ENCODE measurements at regions not wholly inside any gene's neighbourhood (a gene's known extent, or its start where the extent isn't known, plus 50 kb on each side); places are given as distances from the start of the nearest gene placed in this dataset.

DNA sequence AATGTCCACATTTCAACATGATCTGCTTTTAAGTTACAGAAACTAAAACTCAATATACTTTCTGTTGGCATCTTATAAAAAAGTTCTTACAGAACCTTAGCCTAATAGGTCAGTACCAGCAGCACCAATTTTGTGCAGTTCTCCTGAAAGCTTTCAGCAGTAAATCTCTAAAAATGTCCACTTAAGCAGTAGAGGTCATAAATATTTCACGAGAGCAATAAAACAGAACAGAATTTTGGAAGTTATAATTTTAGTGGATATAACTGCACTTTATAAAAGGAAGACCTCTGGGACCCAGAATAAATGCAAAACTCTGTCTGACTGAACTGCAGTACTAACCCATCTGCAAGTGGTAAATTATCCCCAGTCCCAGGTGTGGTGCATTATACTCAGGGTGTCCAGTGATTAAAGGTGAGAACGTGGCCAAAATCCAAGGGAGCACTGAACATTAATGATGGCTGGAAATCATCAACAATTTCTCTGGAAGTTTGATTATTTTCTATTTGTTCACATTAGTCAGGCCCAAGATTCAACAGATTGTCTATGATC, 172.6 kb upstream of the RSPO3 start:
- ChIA-PET CTCF (interaction anchor here (0.5 kb wide), 1 partner anchor 553 kb away, joined by 3 read pairs; no protein-coding TSS in a partner anchor), POLR2A (no interaction called here)
- Mint-ChIP-seq H3K4me1 (no peaks in the 10 kb centered on the region), H3K4me3 (no peak overlapping the region), H3K9me3 (no peaks in the 10 kb centered on the region), H3K36me3 (no peaks in the 10 kb centered on the region), H3K27me3 (ENCODE audit: low read depth) (no peaks in the 10 kb centered on the region), H3K27ac (no peak overlapping the region)
- DNase-seq (ENCODE audit: low spot score) (no peak), ATAC-seq (no peak)
- no peak for TF ChIP-seq NR3C1 (CRISPR knock-in tag; conservative IDR thresholded peaks at IDR 0.05; ENCODE audit: low read depth)
- TF ChIP-seq ZBTB21 (CRISPR knock-in tag; IDR thresholded peaks at IDR 0.05; ENCODE audit: borderline replicate concordance), result no peak
- TF ChIP-seq GTF2I (CRISPR knock-in tag; conservative IDR thresholded peaks at IDR 0.05), result no peak
- TF ChIP-seq ATF1 (CRISPR knock-in tag; IDR thresholded peaks at IDR 0.05), result no peak
- TF ChIP-seq, protein P1, sequence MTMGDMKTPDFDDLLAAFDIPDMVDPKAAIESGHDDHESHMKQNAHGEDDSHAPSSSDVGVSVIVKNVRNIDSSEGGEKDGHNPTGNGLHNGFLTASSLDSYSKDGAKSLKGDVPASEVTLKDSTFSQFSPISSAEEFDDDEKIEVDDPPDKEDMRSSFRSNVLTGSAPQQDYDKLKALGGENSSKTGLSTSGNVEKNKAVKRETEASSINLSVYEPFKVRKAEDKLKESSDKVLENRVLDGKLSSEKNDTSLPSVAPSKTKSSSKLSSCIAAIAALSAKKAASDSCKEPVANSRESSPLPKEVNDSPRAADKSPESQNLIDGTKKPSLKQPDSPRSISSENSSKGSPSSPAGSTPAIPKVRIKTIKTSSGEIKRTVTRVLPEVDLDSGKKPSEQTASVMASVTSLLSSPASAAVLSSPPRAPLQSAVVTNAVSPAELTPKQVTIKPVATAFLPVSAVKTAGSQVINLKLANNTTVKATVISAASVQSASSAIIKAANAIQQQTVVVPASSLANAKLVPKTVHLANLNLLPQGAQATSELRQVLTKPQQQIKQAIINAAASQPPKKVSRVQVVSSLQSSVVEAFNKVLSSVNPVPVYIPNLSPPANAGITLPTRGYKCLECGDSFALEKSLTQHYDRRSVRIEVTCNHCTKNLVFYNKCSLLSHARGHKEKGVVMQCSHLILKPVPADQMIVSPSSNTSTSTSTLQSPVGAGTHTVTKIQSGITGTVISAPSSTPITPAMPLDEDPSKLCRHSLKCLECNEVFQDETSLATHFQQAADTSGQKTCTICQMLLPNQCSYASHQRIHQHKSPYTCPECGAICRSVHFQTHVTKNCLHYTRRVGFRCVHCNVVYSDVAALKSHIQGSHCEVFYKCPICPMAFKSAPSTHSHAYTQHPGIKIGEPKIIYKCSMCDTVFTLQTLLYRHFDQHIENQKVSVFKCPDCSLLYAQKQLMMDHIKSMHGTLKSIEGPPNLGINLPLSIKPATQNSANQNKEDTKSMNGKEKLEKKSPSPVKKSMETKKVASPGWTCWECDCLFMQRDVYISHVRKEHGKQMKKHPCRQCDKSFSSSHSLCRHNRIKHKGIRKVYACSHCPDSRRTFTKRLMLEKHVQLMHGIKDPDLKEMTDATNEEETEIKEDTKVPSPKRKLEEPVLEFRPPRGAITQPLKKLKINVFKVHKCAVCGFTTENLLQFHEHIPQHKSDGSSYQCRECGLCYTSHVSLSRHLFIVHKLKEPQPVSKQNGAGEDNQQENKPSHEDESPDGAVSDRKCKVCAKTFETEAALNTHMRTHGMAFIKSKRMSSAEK (CRISPR knock-in tag; IDR thresholded peaks at IDR 0.05; ENCODE audit: borderline replicate concordance), result no peak
- TF ChIP-seq ZNF396 (CRISPR knock-in tag; IDR thresholded peaks at IDR 0.05; ENCODE audit: borderline replicate concordance), result no peak
- TF ChIP-seq, protein P2, sequence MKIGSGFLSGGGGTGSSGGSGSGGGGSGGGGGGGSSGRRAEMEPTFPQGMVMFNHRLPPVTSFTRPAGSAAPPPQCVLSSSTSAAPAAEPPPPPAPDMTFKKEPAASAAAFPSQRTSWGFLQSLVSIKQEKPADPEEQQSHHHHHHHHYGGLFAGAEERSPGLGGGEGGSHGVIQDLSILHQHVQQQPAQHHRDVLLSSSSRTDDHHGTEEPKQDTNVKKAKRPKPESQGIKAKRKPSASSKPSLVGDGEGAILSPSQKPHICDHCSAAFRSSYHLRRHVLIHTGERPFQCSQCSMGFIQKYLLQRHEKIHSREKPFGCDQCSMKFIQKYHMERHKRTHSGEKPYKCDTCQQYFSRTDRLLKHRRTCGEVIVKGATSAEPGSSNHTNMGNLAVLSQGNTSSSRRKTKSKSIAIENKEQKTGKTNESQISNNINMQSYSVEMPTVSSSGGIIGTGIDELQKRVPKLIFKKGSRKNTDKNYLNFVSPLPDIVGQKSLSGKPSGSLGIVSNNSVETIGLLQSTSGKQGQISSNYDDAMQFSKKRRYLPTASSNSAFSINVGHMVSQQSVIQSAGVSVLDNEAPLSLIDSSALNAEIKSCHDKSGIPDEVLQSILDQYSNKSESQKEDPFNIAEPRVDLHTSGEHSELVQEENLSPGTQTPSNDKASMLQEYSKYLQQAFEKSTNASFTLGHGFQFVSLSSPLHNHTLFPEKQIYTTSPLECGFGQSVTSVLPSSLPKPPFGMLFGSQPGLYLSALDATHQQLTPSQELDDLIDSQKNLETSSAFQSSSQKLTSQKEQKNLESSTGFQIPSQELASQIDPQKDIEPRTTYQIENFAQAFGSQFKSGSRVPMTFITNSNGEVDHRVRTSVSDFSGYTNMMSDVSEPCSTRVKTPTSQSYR (CRISPR knock-in tag; IDR thresholded peaks at IDR 0.05), result no peak
- no peak for TF ChIP-seq ZNF671 (CRISPR knock-in tag; IDR thresholded peaks at IDR 0.05)
- TF ChIP-seq, protein P3, sequence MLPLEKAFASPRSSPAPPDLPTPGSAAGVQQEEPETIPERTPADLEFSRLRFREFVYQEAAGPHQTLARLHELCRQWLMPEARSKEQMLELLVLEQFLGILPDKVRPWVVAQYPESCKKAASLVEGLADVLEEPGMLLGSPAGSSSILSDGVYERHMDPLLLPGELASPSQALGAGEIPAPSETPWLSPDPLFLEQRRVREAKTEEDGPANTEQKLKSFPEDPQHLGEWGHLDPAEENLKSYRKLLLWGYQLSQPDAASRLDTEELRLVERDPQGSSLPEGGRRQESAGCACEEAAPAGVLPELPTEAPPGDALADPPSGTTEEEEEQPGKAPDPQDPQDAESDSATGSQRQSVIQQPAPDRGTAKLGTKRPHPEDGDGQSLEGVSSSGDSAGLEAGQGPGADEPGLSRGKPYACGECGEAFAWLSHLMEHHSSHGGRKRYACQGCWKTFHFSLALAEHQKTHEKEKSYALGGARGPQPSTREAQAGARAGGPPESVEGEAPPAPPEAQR (CRISPR knock-in tag; IDR thresholded peaks at IDR 0.05), result no peak
- TF ChIP-seq JAZF1 (CRISPR knock-in tag; IDR thresholded peaks at IDR 0.05), result no peak
- TF ChIP-seq, protein P4, sequence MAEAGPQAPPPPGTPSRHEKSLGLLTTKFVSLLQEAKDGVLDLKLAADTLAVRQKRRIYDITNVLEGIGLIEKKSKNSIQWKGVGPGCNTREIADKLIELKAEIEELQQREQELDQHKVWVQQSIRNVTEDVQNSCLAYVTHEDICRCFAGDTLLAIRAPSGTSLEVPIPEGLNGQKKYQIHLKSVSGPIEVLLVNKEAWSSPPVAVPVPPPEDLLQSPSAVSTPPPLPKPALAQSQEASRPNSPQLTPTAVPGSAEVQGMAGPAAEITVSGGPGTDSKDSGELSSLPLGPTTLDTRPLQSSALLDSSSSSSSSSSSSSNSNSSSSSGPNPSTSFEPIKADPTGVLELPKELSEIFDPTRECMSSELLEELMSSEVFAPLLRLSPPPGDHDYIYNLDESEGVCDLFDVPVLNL (CRISPR knock-in tag; IDR thresholded peaks at IDR 0.05; ENCODE audit: borderline replicate concordance, low read depth), result no peak
- TF ChIP-seq NR2C2 (CRISPR knock-in tag; IDR thresholded peaks at IDR 0.05), result no peak
- no peak for TF ChIP-seq NFE2L1 (CRISPR knock-in tag; IDR thresholded peaks at IDR 0.05)
- no peak for TF ChIP-seq CREB1 (CRISPR knock-in tag; IDR thresholded peaks at IDR 0.05)
- TF ChIP-seq, protein P5, sequence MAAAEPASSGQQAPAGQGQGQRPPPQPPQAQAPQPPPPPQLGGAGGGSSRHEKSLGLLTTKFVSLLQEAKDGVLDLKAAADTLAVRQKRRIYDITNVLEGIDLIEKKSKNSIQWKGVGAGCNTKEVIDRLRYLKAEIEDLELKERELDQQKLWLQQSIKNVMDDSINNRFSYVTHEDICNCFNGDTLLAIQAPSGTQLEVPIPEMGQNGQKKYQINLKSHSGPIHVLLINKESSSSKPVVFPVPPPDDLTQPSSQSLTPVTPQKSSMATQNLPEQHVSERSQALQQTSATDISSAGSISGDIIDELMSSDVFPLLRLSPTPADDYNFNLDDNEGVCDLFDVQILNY (CRISPR knock-in tag; IDR thresholded peaks at IDR 0.05), result no peak
- TF ChIP-seq, protein P6, sequence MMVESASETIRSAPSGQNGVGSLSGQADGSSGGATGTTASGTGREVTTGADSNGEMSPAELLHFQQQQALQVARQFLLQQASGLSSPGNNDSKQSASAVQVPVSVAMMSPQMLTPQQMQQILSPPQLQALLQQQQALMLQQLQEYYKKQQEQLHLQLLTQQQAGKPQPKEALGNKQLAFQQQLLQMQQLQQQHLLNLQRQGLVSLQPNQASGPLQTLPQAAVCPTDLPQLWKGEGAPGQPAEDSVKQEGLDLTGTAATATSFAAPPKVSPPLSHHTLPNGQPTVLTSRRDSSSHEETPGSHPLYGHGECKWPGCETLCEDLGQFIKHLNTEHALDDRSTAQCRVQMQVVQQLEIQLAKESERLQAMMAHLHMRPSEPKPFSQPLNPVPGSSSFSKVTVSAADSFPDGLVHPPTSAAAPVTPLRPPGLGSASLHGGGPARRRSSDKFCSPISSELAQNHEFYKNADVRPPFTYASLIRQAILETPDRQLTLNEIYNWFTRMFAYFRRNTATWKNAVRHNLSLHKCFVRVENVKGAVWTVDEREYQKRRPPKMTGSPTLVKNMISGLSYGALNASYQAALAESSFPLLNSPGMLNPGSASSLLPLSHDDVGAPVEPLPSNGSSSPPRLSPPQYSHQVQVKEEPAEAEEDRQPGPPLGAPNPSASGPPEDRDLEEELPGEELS (CRISPR knock-in tag; IDR thresholded peaks at IDR 0.05), result no peak

Measured in WTC11 (cell line).